OCI-M2 (cell line): ENCODE measurements at regions not wholly inside any gene's neighbourhood (a gene's known extent, or its start where the extent isn't known, plus 50 kb on each side); places are given as distances from the start of the nearest gene placed in this dataset.

Experiments
- DNase-seq: peaks from one replicate; lab custom pipeline; 2025; ENCODE audit not compliant: unreplicated experiment; lab: John Stamatoyannopoulos, UW

GRCh38 chr5:98982880-98983279, 54.1 kb upstream of the CHD1 start:
- no peak for DNase-seq
